GM12892 (cell line): ENCODE measurements at regions not wholly inside any gene's neighbourhood (a gene's known extent, or its start where the extent isn't known, plus 50 kb on each side); places are given as distances from the start of the nearest gene placed in this dataset.
"Not testable (repeated sequence)": the region's sequence is repeated elsewhere in the genome, so short reads cannot be mapped to it uniquely, and the experiment has no call there.

ENCODE experiments used
- DNase-seq: peaks from one replicate; pipeline ENCODE4 v3.0.0; 2011; ENCODE audit not compliant: insufficient read length
- FAIRE-seq: peaks from 2 replicates; lab custom pipeline; 2011; peaks lifted over from hg19 to GRCh38; lab: Jason Lieb, UNC
- POLR2A ChIP-seq: IDR thresholded peaks from 2 replicates; pipeline ENCODE4 v1.6.1; 2011; ENCODE audit warnings: low read depth, low read length, control low read depth
- POLR2AphosphoS5 ChIP-seq: IDR thresholded peaks from 2 replicates; pipeline ENCODE4 v1.6.1; 2011; ENCODE audit warnings: low read depth, low read length, control low read depth
- TAF1 ChIP-seq: IDR thresholded peaks from 2 replicates; pipeline ENCODE4 v1.6.1; 2011; ENCODE audit warnings: low read depth, mild to moderate bottlenecking, control low read depth, low read length, borderline replicate concordance

DNA sequence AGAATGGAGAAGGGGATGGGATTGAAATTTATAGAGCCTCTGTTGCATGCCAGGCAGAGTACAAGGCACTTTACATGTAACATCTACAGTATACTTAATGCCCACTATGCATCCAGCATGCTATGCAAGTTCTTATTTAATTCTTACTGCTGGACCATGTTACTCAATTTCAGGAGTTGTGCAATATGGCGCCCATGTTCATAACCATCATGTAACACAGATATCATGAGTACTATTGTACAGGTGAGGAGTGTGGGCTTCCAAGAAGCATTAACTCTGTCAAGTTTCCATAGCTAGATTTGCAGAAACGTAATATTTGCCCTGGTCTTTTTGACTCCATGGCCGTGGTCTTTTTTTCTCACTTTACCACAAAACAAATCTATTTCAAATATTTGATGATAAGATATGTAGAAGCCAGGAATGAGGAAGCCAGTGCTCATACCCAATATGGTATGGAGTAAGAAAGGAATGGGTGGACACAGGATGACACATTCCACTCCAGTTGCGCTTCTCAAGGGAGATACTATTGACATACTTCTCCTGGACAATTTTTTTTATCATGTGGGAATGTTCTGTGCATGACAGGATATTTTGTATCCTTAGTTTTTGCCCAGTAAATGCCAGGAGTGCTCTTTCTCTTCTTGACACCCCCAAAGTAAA lies 191.8 kb downstream of the C12orf75 start:
- FAIRE-seq (no peak), DNase-seq (no peak)
- TF ChIP-seq POLR2AphosphoS5 (no peak), TAF1 (no peak), POLR2A (no peak)

- FAIRE-seq (no peak), DNase-seq (no peak)
- TF ChIP-seq TAF1 (no peak), POLR2AphosphoS5 (no peak), POLR2A (no peak)
Measured at GRCh38 chr12:105523164-105524057, 192.9 kb downstream of the C12orf75 start.

DNA sequence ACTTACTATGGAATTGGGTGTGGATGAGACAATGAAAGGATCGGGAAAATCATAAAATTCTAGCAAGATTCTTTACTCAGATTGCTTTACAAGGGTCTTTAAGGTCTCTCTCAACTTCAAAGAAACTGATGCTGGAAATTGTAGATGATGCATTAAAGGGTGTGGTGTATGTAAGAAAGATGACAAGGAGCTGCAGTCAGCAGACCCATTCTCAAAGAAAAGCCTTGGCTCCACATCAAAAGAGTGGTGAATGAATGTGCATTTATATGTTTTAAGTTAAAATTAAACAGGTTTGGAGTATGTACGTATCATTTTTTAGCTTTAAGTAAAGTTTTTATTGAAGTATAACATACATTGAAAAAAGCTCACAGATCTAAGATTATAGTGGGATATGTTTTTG lies 194.5 kb downstream of the C12orf75 start:
- DNase-seq: no peak
- FAIRE-seq: no peak
- TF ChIP-seq POLR2A (no peak), POLR2AphosphoS5 (no peak), TAF1 (no peak)

DNA sequence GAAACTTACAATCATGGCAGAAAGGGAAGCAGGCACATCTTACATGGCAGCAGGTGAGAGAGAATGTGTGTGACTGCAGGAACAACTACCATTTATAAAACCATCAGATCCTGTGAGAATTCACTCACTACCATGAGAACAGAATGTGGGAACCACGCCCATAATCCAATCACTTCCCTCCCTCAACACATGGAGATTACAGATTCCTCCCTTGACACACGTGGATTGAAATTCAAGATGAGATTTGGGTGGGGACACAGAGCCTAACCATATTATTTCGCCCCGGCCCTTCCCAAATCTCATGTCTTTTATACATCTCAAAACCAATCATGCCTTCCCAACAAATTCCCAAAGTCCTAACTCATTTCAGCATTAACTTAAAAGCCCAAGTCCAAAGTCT lies 203.6 kb downstream of the C12orf75 start:
- DNase-seq (no peak), FAIRE-seq (no peak)
- TF ChIP-seq POLR2A (no peak), TAF1 (no peak), POLR2AphosphoS5 (no peak)

DNA sequence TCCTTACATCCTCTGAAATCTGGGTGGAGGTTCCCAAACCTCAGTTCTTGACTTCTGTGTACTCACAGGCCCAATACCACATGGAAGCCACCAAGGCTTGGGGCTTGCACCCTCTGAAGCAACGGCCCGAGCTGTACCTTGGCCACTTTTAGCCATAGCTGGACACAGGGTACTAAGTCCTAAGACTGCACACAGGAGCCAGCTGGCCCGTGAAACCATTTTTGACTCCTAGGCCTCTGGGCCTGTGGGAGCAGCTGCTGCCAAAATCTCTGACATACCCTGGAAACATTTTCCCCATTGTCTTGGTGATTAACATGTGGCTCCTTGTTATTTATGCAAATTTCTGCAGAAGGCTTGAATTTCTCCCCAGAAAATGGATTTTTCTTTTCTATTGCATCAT lies 204.5 kb downstream of the C12orf75 start:
- not testable (repeated sequence) for FAIRE-seq, DNase-seq

GRCh38 chr12:105538880-105539279 lies 208.4 kb downstream of the C12orf75 start:
- FAIRE-seq: no peak
- no peak for TF ChIP-seq POLR2A
- TF ChIP-seq TAF1: no peak
- no peak for TF ChIP-seq POLR2AphosphoS5
- DNase-seq: no peak

DNA sequence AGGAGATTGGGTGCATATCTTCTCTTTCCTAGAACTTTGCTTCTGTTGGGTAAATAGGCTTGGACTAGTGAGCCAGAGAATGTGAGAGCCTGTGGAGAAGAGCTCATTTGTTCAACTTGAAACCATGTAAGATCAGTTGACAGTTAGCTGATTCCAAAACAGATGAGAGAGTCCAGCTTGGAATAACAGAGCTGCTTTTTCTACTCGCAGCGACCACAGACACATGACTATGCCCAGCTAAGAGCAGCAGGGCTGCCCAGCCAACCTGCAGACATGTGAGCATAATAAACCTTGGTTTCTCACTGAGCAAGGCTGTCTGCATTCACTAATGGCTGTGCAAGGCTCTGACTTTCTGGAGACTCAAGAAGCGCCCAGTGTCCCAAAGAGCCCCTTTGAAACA lies 209.2 kb downstream of the C12orf75 start:
- no peak for FAIRE-seq

GRCh38 chr12:105547786-105548185 lies 217.3 kb downstream of the C12orf75 start:
- no peak for FAIRE-seq
- DNase-seq: no peak
- TF ChIP-seq POLR2AphosphoS5 (no peak), POLR2A (no peak), TAF1 (no peak)

More for the DNA sequence above, 209.2 kb downstream of the C12orf75 start:
- no peak for DNase-seq
- TF ChIP-seq POLR2A (no peak), POLR2AphosphoS5 (no peak), TAF1 (no peak)

GRCh38 chr12:105548626-105549025 lies 218.1 kb downstream of the C12orf75 start:
- FAIRE-seq (no peak), DNase-seq (no peak)
- TF ChIP-seq TAF1 (no peak), POLR2AphosphoS5 (no peak), POLR2A (no peak)

- no peak for DNase-seq
- no peak for FAIRE-seq
- no peak for TF ChIP-seq TAF1
- no peak for TF ChIP-seq POLR2AphosphoS5
- TF ChIP-seq POLR2A: no peak
Measured at GRCh38 chr12:105552056-105552455, 221.6 kb downstream of the C12orf75 start.

DNA sequence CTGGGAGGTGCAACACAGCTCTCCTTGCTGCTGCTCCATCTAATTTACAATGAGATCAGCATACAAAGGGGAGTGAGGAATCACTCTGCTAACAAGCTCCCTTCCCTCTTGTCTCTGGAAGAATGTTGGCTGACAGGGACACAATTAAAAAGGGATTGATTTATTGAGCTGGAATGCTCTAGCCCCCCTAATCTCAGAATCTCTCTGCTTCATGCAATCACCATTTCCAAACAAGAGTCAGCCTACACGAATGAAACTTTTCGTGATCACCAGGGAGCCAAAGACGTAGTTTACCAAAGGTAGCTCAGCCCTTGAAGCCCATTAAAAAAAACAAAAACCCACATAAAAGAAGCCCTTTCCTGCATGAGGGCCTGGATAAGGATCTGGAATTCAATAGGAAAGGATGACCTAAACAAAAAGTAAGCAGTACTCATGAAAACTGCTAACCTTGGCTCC lies 223.8 kb downstream of the C12orf75 start:
- FAIRE-seq (no peak), DNase-seq (no peak)
- TF ChIP-seq TAF1: no peak
- TF ChIP-seq POLR2A: no peak
- no peak for TF ChIP-seq POLR2AphosphoS5
